ENCODE measurements at regions not wholly inside any gene's neighbourhood (a gene's known extent, or its start where the extent isn't known, plus 50 kb on each side); places are given as distances from the start of the nearest gene placed in this dataset.
"Not testable (repeated sequence)": the region's sequence is repeated elsewhere in the genome, so short reads cannot be mapped to it uniquely, and the experiment has no call there.

GRCh38 chr1:82819234-82819633, 1018.5 kb downstream of the ADGRL2 start:
- intact Hi-C loops (cut with DNase I) = no loop called here
- DNase-seq = no peak

DNA sequence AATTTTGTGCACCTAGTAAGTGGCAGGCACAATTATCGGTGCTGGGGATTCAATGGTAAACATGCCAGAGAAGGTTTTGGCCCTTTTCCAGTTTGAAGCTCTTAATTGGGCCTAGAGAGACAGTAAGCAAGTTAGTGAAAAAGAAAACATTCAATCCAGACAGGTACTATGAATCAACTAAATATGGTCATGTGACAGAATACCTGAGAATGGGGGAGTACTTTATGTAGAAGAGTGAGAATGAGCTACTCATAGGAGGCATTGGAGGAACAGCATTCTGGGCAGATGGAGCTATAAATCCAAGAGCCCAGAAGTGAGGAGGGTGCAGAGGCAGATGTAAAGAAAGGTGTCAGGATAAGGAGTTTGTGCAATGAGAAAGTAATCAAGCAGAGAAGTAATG, 1017.9 kb downstream of the ADGRL2 start:
- intact Hi-C loops (cut with DNase I) = no loop called here
- no peak for DNase-seq

DNA sequence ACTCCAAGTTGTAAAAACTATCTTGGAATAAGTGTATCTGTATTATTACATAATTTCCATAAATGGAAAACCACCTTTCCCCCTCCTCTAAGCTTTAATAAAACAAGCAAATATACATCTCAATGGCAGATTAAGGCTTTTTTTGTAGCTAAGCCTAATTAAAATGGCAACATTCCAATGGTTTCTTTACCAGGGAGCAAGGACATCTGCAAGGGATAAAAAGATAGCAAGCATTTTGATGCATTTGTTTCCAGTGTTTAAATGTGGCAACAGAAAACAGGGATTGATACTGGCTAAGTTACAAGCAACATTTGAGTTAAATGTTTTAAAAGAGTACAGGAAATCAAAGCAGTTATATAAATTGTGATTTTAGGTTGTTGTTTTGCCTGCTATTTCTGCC, 1012.7 kb downstream of the ADGRL2 start:
- intact Hi-C loops (cut with DNase I) = no loop called here
- DNase-seq = no peak

GRCh38 chr1:82810601-82811000, 1009.9 kb downstream of the ADGRL2 start:
- intact Hi-C loops (cut with DNase I) = no loop called here
- DNase-seq = no peak

DNA sequence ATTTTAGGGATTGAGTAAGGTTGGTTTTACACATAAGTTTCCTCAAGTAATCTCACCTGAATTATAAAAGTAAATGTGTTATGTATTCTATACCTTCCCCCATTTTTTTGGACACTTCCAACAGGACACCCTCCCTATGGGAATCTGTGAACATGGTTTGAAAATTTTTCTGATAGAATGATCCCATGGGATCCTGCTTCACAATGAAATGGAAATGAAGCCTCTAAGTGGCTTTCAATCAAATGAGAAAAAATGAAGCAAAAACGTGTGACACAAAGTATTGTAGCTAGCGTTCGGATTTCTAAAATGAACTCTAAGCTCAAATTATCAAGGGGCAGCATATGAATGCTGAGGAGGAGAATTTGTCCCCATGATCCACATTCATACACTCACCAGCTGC, 1006.8 kb downstream of the ADGRL2 start:
- intact Hi-C loops (cut with DNase I) = no loop called here
- no peak for DNase-seq

- DNase-seq = no peak
- intact Hi-C loops (cut with DNase I) = no loop called here
Observed at GRCh38 chr1:82806133-82806532, 1005.4 kb downstream of the ADGRL2 start.

DNA sequence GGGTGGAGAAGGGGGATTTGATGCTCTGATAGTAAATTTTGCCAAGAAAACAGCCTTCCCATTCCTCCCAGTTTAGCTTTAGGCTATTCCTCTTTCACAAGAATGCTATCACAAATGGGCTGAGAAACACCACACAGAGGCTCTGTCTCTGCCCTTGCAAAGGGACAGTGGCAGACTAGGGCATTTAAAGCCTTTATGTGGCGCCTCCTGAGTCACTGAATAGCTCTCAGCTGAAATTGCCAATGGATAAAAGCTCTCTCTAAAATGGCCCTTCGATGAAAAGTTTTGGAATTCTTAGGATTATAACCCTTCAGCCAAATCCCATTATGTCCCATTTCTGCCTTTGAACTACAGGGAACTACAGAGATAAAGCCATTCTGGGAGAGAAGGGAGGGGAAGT, 1000.4 kb downstream of the ADGRL2 start:
- no peak for DNase-seq
- intact Hi-C loops (cut with DNase I) = no loop called here

GRCh38 chr1:82800721-82801120, 1000.0 kb downstream of the ADGRL2 start:
- no peak for DNase-seq
- intact Hi-C loops (cut with DNase I) = no loop called here

DNA sequence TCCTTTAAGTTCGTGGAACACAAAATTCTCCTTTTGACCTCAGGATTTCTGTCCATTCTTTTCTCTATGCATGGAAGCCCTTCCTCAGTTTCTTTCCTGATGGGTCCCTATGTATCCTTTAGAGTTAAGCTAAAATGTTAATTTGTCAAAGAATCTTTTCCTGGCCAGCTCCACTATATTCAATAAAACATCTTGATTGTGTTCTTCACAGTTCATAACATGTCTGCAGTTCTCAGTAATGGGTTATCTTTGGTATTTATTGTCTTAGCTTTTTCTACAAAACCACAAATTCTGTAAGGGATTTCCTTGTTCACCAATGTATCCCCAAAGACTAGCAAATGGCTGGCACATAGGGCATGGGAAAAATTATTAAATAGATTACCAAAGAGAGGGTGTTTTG, 998.5 kb downstream of the ADGRL2 start:
- no peak for DNase-seq
- intact Hi-C loops (cut with DNase I) = no loop called here

- intact Hi-C loops (cut with DNase I) = no loop called here
Observed at GRCh38 chr1:82795508-82796149, 994.9 kb downstream of the ADGRL2 start.

GRCh38 chr1:82792151-82792550, 991.4 kb downstream of the ADGRL2 start:
- intact Hi-C loops (cut with DNase I) = no loop called here

More at GRCh38 chr1:82795508-82796149, 994.9 kb downstream of the ADGRL2 start:
- no peak for DNase-seq

DNA sequence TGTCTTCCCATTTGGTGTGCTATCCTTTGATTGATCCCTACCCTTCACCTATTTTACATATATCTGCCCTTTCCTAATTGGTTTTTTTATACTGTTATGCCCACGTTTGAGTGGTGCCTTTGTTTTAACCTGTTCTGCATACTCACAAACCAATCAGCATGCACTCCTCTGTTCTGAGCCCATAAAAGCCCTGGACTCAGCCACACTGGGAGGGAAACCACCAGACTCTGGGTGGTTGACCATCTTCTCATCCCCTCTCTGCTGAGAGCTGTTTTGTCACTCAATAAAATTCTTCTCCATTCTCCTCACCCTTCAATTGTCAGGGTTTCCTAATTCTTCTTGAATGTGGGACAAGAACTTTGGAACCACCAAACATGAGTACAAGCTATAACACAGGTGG, 989.8 kb downstream of the ADGRL2 start:
- no peak for DNase-seq
- intact Hi-C loops (cut with DNase I) = no loop called here

More at GRCh38 chr1:82792151-82792550, 991.4 kb downstream of the ADGRL2 start:
- no peak for DNase-seq

DNA sequence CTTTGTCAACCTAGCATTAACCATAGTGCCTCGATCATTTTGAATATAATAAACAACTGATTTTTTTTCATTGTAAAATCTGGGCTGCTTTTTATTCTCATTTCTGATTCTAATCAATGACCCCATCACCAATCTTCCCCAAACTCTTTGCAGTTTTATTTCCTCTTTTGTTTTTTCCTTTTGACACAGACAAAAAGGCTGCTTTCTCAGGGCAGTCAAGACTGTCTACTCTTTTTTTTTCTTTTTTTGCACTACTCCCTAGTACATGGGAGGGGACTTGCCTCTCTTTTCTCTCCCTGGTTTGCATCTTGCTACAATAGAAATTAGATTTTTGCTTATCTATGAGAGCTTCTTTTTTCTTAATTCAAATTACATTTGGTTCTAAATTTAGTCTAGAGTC, 987.9 kb downstream of the ADGRL2 start:
- intact Hi-C loops (cut with DNase I) = no loop called here
- no peak for DNase-seq

DNA sequence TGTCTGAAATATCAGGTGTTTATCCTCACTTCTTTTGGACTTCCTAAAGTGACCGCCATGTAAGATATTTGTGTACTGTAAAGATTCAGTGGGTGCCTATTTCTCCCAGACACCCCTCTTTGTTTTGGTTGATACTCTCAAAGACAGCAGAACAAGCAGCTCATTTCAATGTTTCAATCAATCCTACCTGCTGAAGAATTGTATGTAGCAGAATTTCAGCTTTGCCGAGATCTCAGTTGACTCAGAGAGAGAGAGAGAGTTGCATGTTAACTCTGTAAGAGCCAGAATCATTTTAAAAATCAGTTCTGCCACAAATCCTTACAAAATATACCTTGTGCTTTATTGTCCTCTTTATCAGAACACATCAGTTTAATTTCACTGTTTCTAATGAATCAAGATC, 987.3 kb downstream of the ADGRL2 start:
- intact Hi-C loops (cut with DNase I) = no loop called here
- DNase-seq = no peak

DNA sequence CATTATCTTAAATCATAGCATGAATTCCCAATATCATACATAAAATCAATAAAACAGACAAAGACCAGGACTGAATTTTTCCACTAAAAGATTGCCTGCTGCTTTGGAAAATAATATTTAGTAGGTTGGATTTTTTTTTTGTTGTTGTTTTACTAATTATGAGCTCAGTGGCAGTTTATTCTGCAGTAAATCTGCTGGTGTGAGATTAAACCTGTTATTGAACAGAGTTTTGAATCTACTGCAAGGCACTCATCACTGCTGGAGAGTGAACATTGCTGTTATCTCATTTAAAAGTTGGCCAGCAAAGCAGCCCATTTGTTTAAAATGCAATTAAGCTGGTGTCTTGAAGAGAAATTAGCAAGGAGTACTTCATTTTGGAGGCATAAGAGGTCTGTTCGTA, 986.1 kb downstream of the ADGRL2 start:
- intact Hi-C loops (cut with DNase I) = no loop called here
- no peak for DNase-seq

GRCh38 chr1:82785268-82785790, 984.6 kb downstream of the ADGRL2 start:
- intact Hi-C loops (cut with DNase I) = no loop called here

GRCh38 chr1:82783044-82783443, 982.3 kb downstream of the ADGRL2 start:
- no peak for DNase-seq
- intact Hi-C loops (cut with DNase I) = no loop called here

More at GRCh38 chr1:82785268-82785790, 984.6 kb downstream of the ADGRL2 start:
- no peak for DNase-seq

DNA sequence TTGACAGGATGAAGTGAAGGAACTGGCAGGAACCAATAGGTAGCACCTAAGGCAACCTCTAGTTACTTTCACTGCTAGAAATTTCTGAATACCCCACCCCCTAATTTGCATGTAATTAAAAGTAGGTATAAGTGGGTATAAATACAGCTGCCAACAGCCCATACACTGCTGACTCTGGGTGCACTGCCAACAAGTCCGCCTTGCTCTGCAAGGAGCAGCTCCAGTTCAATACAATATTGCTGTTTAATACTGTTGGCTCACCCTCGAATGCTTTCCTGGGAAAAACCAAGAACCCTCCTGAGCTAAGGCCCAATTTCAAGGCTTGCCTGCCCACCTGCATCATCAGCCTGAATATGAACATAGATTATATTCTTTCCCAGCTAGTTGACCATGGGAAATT, 981.9 kb downstream of the ADGRL2 start:
- intact Hi-C loops (cut with DNase I) = no loop called here
- DNase-seq = no peak

DNA sequence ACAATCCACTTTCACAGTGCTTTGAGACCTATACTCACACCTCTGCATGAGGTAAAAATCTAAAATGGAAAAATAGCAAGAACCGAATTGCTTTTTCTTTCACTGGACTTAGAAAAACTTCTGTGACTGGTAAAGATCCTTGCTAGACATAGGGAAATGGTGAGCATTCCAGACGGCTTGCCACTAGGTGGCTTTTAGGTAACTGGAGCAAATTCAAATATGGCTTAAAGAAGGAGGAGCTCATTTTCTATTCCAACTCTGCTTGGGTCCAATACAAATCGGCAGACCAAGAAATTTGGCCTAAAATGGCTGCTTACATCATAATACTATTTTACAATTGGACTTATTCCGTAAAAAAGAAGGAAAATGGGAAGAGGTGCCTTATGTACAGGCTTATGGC, 977.9 kb downstream of the ADGRL2 start:
- intact Hi-C loops (cut with DNase I) = no loop called here
- DNase-seq = no peak

DNA sequence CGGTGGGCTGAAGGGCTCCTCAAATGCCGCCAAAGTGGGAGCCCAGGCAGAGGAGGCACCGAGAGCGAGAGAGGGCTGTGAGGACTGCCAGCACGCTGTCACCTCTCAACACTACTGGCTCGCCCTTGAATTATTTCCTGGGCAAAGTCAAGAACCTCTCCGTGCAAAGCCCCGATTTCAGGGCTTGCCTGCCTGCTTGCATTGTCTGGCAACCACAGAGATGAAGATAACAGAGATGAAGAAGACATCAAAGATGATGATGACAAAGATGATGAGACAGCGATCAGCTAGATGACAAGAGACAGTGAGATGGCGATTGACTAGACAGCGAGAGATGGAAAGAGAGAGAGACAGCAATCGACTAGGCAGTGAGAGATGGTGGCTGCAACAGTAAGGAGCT, 976.5 kb downstream of the ADGRL2 start:
- intact Hi-C loops (cut with DNase I) = no loop called here
- DNase-seq = no peak

- DNase-seq = peak in 2 of 10 donors; percentile 63 to 68
- intact Hi-C loops (cut with DNase I) = not testable (repeated sequence)
Observed at GRCh38 chr1:82776730-82777129, 976.0 kb downstream of the ADGRL2 start.

- DNase-seq = peak in 6 of 10 donors; percentile 13 to 92 (median 68)
- intact Hi-C loops (cut with DNase I) = no loop called here
Observed at GRCh38 chr1:82775406-82776000, 974.8 kb downstream of the ADGRL2 start.

All from posterior cingulate gyrus (tissue), 11 donors.